ENCODE measurements at regions not wholly inside any gene's neighbourhood (a gene's known extent, or its start where the extent isn't known, plus 50 kb on each side); places are given as distances from the start of the nearest gene placed in this dataset.

DNA sequence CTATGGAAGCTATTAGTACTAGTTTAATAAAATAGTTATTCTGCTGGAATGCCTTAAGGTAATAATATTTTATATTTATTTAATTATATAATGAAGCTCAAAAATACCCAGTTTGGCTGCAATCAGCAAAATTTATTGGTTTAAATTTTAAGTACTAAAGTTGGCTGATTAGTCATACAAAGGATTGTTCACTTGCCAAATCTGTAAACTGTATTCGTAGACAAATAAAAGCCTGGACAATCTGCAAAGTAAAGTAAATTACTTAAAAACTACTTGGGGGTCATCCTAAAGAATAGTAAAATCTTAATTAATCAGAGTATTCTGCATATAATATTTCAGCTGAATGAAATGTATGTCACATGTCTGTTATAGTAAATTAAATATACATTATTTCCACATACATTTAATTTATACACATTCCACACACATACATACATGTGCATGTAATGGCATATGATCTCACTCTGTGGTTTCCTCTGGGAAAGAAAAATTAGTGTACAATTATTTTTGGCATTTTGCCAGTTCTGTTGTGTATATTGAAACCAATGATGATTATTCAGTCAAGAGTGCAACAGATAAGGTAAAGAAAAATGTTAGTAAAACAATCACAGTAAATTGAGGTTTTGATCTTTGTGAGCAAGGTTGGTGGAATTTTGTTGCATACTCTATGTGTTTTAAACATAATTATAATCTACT, 455.9 kb downstream of the CDH9 start:
- TF ChIP-seq, protein P1, sequence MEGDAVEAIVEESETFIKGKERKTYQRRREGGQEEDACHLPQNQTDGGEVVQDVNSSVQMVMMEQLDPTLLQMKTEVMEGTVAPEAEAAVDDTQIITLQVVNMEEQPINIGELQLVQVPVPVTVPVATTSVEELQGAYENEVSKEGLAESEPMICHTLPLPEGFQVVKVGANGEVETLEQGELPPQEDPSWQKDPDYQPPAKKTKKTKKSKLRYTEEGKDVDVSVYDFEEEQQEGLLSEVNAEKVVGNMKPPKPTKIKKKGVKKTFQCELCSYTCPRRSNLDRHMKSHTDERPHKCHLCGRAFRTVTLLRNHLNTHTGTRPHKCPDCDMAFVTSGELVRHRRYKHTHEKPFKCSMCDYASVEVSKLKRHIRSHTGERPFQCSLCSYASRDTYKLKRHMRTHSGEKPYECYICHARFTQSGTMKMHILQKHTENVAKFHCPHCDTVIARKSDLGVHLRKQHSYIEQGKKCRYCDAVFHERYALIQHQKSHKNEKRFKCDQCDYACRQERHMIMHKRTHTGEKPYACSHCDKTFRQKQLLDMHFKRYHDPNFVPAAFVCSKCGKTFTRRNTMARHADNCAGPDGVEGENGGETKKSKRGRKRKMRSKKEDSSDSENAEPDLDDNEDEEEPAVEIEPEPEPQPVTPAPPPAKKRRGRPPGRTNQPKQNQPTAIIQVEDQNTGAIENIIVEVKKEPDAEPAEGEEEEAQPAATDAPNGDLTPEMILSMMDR (IDR thresholded peaks at IDR 0.05; ENCODE audit: poor library complexity, severe bottlenecking) = no peak
- TF ChIP-seq RAD21 (conservative IDR thresholded peaks at IDR 0.05) (no peak), EP300 (conservative IDR thresholded peaks at IDR 0.05; ENCODE audit: poor library complexity, severe bottlenecking) (no peak), POLR2AphosphoS5 (IDR thresholded peaks at IDR 0.05) (no peak), MXI1 (conservative IDR thresholded peaks at IDR 0.05; ENCODE audit: poor library complexity, severe bottlenecking) (no peak), SMC3 (conservative IDR thresholded peaks at IDR 0.05; ENCODE audit: poor library complexity) (no peak), EZH2 (IDR thresholded peaks at IDR 0.05; ENCODE audit: borderline replicate concordance, insufficient read depth, low read length, poor library complexity, severe bottlenecking) (no peak), TAF1 (IDR thresholded peaks at IDR 0.05; ENCODE audit: low read depth) (no peak)
- TF ChIP-seq, protein P2, sequence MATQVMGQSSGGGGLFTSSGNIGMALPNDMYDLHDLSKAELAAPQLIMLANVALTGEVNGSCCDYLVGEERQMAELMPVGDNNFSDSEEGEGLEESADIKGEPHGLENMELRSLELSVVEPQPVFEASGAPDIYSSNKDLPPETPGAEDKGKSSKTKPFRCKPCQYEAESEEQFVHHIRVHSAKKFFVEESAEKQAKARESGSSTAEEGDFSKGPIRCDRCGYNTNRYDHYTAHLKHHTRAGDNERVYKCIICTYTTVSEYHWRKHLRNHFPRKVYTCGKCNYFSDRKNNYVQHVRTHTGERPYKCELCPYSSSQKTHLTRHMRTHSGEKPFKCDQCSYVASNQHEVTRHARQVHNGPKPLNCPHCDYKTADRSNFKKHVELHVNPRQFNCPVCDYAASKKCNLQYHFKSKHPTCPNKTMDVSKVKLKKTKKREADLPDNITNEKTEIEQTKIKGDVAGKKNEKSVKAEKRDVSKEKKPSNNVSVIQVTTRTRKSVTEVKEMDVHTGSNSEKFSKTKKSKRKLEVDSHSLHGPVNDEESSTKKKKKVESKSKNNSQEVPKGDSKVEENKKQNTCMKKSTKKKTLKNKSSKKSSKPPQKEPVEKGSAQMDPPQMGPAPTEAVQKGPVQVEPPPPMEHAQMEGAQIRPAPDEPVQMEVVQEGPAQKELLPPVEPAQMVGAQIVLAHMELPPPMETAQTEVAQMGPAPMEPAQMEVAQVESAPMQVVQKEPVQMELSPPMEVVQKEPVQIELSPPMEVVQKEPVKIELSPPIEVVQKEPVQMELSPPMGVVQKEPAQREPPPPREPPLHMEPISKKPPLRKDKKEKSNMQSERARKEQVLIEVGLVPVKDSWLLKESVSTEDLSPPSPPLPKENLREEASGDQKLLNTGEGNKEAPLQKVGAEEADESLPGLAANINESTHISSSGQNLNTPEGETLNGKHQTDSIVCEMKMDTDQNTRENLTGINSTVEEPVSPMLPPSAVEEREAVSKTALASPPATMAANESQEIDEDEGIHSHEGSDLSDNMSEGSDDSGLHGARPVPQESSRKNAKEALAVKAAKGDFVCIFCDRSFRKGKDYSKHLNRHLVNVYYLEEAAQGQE (IDR thresholded peaks at IDR 0.05; ENCODE audit: borderline replicate concordance) = no peak
